ENCODE measurements at regions not wholly inside any gene's neighbourhood (a gene's known extent, or its start where the extent isn't known, plus 50 kb on each side); places are given as distances from the start of the nearest gene placed in this dataset.

DNA sequence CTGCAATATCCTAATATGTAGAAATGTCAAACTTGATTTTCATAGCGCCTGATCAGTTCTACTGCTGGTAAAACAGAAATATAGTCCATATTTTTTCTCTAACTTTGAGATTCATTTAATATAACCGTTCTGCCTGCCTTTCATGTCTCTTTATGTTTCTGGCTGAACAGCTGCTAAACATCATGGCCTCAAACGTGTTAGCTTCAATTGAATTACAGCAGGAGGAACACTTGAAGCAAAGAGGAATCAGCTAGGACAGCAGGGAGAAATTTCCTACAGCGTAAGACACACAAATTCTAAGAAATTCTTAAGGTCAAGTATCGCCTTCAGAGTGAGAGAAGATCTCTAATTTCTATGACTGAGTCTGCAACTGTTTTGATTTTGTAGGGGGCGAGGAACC is 433.2 kb downstream of the FBXO15 start:
- DNase-seq = no peak
- in situ Hi-C loops (cut with MboI; ENCODE audit: low pct_unique_long_range_greater_than_20kb, low sequenced_read_pairs) = no loop called here

DNA sequence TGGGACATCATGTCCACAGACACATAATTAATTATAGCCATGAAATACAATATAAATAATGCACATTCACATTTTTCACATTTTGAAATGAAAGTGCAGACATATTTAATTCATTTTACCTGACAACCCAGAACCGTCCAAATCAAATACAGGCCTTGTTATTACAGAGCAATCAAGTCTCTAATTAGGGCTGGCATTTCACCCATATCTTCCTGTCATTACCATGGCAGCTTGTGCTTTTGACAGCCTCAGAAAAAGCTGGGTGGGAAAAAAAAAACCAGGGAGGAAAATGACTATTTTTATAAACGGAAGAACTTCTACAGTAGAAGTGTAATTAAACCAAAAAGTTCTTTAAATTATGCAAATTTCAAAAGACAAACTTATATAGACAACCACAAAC is 436.4 kb downstream of the FBXO15 start:
- in situ Hi-C loops (cut with MboI; ENCODE audit: low pct_unique_long_range_greater_than_20kb, low sequenced_read_pairs) = no loop called here
- DNase-seq = no peak

DNA sequence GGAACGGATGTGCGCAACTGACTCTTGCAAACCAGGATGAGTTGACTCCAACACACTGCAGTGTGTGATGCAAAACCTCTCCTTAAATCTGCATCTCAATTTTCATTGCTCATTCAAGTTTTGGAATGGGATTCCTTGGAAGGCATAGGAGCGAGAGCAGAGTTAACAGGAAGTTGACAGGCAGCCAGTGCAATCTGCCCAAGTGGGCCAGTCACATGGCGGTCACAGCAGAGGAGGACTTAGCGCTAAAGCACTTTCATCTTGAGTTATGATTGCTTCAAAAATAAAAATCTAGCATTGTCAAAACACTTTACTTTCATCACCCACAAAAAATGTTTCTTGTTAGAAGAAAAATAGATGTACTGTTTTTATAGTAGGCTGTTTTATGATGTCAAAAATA is 439.0 kb downstream of the FBXO15 start:
- no peak for DNase-seq
- in situ Hi-C loops (cut with MboI; ENCODE audit: low pct_unique_long_range_greater_than_20kb, low sequenced_read_pairs) = no loop called here

DNA sequence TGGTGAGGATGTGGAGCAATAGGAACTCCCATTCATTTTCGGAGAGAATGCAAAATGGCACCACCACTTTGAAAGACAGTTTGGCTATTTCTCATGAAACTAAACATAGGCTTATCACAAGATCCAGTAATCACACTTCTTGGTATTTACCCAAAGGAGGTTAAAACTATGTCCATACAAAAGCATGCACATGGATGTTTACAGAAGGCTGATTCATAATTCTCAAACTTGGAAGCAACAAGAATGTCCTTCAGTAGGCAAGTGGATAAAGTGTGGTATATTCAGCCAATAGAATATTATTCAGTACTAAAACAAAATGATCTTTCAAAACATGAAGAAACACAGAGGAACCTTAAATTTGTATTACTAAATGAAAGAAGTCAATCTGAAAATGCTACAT is 440.6 kb downstream of the FBXO15 start:
- no peak for DNase-seq
- in situ Hi-C loops (cut with MboI; ENCODE audit: low pct_unique_long_range_greater_than_20kb, low sequenced_read_pairs) = no loop called here

DNA sequence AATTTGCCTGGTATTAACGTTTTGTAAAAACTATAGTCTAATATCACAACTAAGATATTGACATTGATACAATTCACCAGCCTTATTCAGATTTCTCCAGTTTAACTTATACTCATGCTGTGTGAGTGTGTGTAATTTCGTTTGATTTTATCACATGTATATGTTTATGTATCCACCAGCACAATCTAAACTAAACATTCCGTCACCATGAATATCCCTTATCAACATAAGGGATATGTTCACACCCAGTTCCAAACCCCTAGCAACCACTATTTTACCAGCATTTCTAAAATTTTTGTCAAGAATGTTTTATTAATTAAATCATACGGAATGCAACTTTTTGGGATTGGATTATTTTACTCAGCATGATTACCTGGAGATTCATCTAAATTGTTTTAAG is 450.3 kb downstream of the FBXO15 start:
- DNase-seq = no peak
- in situ Hi-C loops (cut with MboI; ENCODE audit: low pct_unique_long_range_greater_than_20kb, low sequenced_read_pairs) = no loop called here

DNA sequence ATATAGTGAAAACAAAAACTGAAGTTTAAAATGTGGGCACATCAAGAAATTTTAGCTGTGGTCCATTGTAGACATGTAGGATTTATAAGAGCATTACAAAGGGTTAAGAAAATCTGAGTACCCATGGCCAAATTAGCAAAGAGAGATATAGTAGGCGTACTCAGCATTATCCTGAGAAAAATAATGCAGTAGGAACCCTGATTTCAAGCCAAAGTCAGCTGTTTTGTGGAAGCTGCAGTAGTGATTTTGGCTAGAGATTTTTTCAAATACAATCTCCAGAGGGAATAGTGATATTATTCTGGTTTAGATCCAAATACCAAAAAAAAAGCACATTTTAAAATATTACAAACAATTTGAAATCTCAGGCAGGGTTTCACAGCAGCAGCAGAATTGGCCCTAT is 450.9 kb downstream of the FBXO15 start:
- in situ Hi-C loops (cut with MboI; ENCODE audit: low pct_unique_long_range_greater_than_20kb, low sequenced_read_pairs) = no loop called here
- no peak for DNase-seq

DNA sequence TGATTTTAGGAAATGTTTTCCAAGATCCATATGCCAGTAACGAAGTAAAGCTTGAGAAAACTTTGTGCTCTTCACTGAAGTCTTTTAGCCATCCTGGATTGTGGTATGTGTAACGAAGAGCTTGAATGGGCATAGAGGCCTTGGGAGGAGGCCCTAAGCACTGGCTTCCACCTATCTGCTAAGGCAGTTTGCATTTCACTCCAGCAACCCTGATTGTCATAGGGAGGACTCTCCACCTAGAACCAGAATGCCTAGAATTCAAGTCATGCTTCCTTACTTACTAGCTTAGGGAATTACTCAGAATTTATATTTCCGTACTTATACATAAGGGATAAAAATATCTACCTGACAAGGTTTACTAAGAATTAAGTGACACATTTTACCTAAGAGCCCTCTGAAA is 451.5 kb downstream of the FBXO15 start:
- in situ Hi-C loops (cut with MboI; ENCODE audit: low pct_unique_long_range_greater_than_20kb, low sequenced_read_pairs) = no loop called here
- no peak for DNase-seq

DNA sequence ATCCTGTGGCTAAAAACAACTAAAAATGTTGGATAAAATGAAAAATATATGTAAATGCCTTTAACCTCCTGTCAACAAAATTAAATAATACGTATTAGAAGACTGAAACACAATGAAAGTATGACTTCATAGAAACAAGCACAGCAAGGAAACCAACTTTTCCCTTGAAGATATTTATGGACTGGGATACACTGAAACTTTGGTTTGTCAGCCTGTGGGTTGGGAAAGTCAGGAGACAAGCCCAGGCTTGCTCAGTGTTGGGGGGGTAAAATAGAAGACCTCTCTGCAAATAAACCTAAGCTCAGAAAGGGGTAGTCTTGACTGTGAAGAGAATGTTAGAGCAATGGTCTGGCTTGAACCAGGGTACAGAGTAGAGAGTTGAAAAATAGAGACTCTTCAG is 454.5 kb downstream of the FBXO15 start:
- in situ Hi-C loops (cut with MboI; ENCODE audit: low pct_unique_long_range_greater_than_20kb, low sequenced_read_pairs) = no loop called here
- no peak for DNase-seq

DNA sequence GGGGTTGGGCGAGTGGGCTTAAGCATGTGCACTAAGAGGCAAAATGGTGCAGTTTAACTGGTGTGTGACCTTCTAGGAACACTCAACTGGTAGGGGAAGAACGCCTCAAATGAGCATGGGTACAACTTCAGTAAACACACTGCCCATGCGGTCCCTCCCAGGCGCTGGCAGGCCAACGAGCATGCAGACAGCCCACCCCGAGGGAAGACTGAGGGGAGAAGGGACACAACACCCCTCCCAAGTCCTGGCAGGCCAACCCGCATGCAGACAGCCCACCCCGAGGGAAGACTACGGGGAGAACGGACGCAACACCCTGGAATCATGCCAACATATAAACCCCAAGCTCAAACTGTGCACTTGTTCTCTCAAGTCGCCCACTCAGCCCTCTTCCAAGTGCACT is 456.0 kb downstream of the FBXO15 start:
- DNase-seq = no peak

DNA sequence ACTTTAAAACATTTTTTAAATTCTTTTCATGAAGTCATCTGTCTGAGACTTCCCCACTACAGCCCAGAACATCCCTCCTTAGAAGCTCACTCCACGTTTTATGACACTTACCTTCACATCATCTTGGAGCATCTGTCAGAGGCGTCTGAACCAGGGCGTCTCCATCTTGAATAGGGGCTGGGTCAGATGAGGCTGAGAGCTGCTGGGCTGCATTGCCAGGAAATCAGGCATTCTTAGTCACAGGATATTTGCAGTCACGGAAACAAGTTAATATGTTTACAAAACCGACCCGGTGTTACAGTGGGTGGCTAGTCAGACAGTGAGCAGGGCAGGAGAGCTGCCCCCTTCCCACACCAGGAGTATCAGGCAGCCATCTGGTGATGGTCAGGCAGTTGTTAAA is 456.5 kb downstream of the FBXO15 start:
- in situ Hi-C loops (cut with MboI; ENCODE audit: low pct_unique_long_range_greater_than_20kb, low sequenced_read_pairs) = no loop called here
- no peak for DNase-seq

More for the DNA sequence above, 456.0 kb downstream of the FBXO15 start:
- in situ Hi-C loops (cut with MboI; ENCODE audit: low pct_unique_long_range_greater_than_20kb, low sequenced_read_pairs) = no loop called here

DNA sequence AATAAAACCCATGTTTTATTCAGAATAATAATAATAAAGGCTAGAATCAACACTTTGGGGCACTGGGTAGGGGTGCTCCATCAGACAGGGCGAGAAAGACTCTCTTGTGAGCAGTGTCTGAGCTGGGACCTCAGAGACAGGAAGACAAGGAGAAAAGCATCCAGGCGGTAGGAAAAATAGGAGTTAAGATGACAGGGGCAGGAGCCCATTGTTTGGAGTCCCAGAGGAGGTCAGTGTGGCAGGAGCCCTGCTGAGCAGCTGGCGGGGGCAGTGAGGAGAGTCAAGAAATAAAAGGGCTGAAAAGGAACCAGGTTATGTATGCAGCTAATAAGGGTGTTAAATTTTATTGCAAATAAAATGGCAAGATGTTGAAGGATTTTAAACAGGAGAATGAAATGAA is 457.4 kb downstream of the FBXO15 start:
- in situ Hi-C loops (cut with MboI; ENCODE audit: low pct_unique_long_range_greater_than_20kb, low sequenced_read_pairs) = no loop called here
- DNase-seq = no peak

DNA sequence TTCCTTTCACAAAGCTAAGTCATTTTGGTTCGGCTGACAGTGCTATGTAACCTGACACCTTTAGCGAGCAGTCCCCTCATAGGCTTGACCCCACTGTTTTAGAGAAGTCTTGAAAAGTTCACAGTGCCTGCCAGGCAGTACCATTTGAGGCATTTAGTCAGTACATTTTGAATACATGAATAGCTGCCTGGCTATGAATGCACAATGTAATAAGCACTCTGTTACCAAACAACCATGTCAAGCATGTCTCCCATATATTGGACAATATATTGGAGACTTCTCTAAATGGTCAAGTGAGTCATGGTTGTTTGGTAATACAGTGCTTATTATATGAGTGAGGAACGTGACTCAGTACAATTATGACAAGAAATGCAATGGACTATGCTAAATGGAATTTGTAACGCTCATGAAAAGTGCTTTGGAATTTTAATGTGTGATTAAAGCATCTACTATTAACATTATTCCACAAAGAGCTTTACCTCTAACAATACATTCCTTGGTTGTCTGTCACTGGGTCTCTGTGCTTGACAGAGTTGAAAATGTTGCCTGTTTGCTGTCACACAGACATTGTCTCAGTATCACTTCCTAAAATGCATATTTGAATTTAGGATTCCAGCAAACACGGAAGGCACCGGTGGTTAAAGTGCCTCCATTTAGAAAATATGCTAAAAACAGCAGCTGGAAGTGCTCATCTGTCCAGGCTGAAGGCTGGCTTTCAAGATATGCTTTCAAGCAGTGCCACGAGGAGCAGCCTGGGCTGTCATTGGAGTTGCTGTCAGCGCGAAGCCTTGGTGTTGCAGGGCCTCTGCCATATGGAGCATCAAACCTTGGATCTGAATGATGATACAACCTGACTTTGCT is 458.6 kb downstream of the FBXO15 start:
- in situ Hi-C loops (cut with MboI; ENCODE audit: low pct_unique_long_range_greater_than_20kb, low sequenced_read_pairs) = no loop called here
- no peak for DNase-seq

DNA sequence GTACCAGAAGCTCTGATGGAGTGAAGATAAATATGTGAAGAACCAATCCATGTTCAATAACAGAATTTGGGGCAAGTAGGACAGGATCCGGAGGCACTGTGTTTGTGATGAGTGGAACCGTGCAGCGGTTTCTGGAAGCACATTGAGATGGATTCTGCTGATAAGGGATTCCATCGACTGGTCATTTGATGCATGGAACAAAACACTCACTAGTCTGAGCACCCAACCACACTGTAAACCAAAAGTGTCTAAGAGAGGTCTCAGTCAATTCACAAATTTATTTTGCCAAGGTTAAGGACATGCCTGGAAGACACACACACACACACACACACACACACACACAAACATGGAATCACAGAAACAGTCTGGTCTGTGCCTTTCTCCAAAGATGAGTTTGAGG is 459.5 kb downstream of the FBXO15 start:
- in situ Hi-C loops (cut with MboI; ENCODE audit: low pct_unique_long_range_greater_than_20kb, low sequenced_read_pairs) = no loop called here
- no peak for DNase-seq

DNA sequence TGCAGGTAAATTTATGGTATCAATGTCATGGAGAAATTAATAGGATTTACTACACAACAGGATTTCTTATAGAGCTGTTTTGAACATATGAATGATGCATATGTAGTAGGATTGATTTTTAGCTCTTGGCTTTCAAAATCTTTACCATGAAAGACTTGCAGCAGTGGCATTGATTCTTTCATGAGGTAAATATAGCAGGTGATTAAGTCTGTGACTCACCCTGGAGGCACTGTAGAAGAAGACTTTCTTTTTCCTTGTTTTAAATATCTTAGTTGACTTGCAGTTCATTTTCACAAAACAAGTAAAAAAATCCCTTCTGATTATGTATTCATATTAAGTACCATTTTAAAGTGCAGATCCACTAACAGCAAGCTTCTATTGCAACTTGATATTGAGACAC is 463.0 kb downstream of the FBXO15 start:
- DNase-seq = no peak
- in situ Hi-C loops (cut with MboI; ENCODE audit: low pct_unique_long_range_greater_than_20kb, low sequenced_read_pairs) = no loop called here

DNA sequence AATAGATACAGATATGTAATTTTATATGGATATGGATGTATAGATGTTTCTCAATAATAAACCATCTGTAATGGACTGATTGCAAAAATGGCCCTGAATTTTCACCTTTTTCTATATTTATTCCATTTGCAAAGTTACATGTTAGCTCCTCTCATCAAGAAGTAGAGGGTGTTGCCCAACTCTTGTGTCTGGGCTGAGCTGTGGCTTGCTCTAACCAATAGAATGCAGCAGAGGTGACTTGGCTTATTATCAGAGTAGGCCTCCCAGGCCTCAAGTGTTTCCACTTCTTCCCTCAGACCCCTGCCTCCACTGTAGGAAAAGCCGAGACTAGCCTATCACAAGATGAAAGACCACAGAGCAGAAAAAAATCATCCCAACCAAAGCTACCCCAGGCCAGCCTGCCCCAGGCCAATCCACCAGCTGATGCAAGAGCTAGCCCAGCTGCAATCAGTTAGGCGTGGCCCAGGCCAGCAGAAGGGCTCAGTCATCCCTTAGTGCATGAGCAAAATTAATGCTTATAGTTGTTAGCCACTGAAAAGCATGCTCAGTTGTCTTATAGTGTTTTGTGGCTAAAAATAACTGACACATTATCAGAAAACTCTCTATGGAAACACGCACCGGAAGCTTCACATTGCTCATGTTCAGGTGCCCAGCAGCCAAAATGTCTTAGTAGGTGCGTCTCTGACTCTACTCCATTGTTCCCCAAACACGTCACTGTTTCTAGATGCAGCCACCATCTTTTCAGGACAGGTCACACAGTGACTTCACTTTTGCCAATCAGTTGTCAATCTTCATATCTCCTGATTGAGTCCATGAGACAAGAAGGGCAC is 464.0 kb downstream of the FBXO15 start:
- no peak for DNase-seq
- in situ Hi-C loops (cut with MboI; ENCODE audit: low pct_unique_long_range_greater_than_20kb, low sequenced_read_pairs) = no loop called here

DNA sequence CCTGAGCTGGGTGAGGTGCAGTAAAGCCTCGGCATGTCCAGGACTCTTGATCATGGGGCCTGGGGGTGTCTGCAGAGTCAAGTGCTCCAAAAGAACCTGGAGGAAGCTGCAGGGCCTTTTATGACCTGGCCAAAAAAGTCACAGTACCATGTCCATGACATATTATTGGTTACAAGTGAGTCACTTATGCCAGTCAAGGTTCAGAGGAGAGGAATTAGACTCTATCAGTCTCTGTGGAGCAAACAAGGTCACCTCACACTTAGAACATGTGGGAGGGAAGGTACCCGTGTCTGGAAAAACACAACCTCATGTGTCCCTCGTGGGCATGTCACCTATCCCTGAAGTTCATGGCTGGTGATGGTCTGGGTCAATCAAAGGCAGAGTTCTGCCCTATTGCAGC is 465.7 kb downstream of the FBXO15 start:
- in situ Hi-C loops (cut with MboI; ENCODE audit: low pct_unique_long_range_greater_than_20kb, low sequenced_read_pairs) = no loop called here
- DNase-seq = no peak

DNA sequence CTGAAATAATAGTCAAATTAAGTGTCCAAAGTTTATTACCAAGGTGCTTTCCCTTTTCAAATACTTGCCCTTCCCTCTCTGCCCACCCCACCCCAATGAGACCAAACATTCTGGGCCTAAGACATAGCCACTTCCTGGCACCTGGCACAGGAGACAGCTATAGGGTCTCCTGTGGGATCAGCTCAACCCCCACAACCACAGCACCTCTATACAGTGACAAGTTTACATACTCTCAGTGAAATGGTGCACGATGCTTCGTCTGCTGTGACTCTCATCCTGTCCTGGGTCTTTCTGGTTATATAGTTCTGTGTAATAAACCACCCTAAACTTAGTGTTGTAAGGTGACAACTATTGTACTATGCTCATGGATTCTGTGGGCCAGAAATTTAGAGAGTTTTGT is 466.2 kb downstream of the FBXO15 start:
- no peak for DNase-seq
- in situ Hi-C loops (cut with MboI; ENCODE audit: low pct_unique_long_range_greater_than_20kb, low sequenced_read_pairs) = no loop called here

DNA sequence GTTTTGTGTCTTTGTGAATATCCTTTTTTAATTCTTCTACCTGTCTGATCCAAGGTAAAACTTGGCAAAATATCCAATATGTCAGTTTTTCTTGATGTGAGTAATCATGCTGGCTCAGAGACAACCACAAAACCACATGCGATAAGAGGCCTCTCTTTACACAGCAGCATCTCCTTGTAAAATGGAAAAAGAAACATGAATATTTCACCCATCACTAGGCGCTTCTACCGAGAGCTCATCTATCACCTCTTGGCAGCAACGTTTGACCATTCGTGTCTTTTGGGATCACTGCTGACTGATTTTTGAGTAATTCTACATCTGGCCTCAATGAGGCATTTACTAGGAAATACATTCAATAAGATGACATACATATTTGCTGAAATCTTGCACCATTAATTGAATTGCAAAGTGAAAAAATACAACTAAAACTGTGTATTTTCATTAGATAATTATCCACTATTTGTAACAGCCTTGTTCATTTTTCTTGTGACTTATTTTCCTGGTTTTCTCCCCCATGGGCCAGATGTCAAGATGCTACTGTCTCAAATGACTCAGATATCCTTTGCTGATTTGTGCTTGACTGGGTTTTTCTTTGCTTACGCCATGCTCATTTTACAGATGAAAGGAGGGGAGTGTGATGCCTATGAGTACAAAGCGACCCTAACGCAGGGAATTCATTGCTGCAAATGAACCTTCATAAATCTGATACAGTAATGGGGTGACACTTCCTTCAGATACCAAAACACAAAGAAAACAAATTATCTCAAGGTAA is 467.5 kb downstream of the FBXO15 start:
- DNase-seq = no peak
- in situ Hi-C loops (cut with MboI; ENCODE audit: low pct_unique_long_range_greater_than_20kb, low sequenced_read_pairs) = no loop called here

DNA sequence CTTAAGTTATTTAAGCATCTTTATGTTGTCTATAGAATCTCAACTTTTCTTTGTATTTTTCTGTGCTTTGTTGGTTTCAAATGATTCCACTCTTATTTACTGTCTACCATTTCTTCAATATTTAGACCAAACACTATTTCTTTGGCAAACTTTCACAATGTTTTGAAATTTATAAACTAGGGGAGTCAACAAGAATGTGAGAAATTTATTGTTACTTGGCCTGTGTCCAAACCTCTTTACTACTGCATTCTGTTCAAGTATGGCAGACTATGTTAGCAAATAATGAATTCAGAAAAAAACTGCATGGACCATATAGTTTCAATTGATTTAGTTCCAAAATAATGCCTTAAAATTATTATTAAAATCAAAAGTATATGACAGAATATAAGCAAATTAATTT is 470.2 kb downstream of the FBXO15 start:
- no peak for DNase-seq
- in situ Hi-C loops (cut with MboI; ENCODE audit: low pct_unique_long_range_greater_than_20kb, low sequenced_read_pairs) = no loop called here
